ENCODE measurements at regions not wholly inside any gene's neighbourhood (a gene's known extent, or its start where the extent isn't known, plus 50 kb on each side); places are given as distances from the start of the nearest gene placed in this dataset.

- DNase-seq: no peak
- no peaks in the 10 kb centered on the region for H3K27me3 ChIP-seq
- H3K4me1 ChIP-seq: no peaks in the 10 kb centered on the region
- H3K36me3 ChIP-seq: no peaks in the 10 kb centered on the region
- H3K4me3 ChIP-seq (ENCODE audit: low read depth, low read length): no peak overlapping the region
- no peaks in the 10 kb centered on the region for H3K9me3 ChIP-seq
- no peak for TF ChIP-seq CTCF (IDR thresholded peaks at IDR 0.05; ENCODE audit: low read depth, low read length)
Measured at GRCh38 chr2:83565181-83565580, 893.9 kb downstream of the SUCLG1 start.

- Histone ChIP-seq H3K4me3 (ENCODE audit: low read depth, low read length) (no peak overlapping the region), H3K36me3 (no peaks in the 10 kb centered on the region), H3K27me3 (no peaks in the 10 kb centered on the region), H3K4me1 (no peaks in the 10 kb centered on the region), H3K9me3 (no peaks in the 10 kb centered on the region)
- no peak for DNase-seq
- TF ChIP-seq CTCF (IDR thresholded peaks at IDR 0.05; ENCODE audit: low read depth, low read length): no peak
Measured at GRCh38 chr2:83561592-83561991, 897.5 kb downstream of the SUCLG1 start.

GRCh38 chr2:83536556-83536955 is 922.5 kb downstream of the SUCLG1 start:
- no peaks in the 10 kb centered on the region for H3K27me3 ChIP-seq
- no peaks in the 10 kb centered on the region for H3K36me3 ChIP-seq
- H3K9me3 ChIP-seq: no peaks in the 10 kb centered on the region
- TF ChIP-seq CTCF (IDR thresholded peaks at IDR 0.05; ENCODE audit: low read depth, low read length): no peak
- no peak overlapping the region for H3K4me3 ChIP-seq (ENCODE audit: low read depth, low read length)
- no peaks in the 10 kb centered on the region for H3K4me1 ChIP-seq
- DNase-seq: no peak

- H3K36me3 ChIP-seq: no peaks in the 10 kb centered on the region
- no peaks in the 10 kb centered on the region for H3K9me3 ChIP-seq
- no peaks in the 10 kb centered on the region for H3K4me1 ChIP-seq
- no peak for DNase-seq
- no peak overlapping the region for H3K4me3 ChIP-seq (ENCODE audit: low read depth, low read length)
- H3K27me3 ChIP-seq: no peaks in the 10 kb centered on the region
- TF ChIP-seq CTCF (IDR thresholded peaks at IDR 0.05; ENCODE audit: low read depth, low read length): no peak
Measured at GRCh38 chr2:83534416-83534815, 924.7 kb downstream of the SUCLG1 start.

GRCh38 chr2:83531206-83531826 is 927.8 kb downstream of the SUCLG1 start:
- Histone ChIP-seq H3K36me3 (no peaks in the 10 kb centered on the region), H3K27me3 (no peaks in the 10 kb centered on the region), H3K4me1 (no peaks in the 10 kb centered on the region), H3K9me3 (no peaks in the 10 kb centered on the region), H3K4me3 (ENCODE audit: low read depth, low read length) (no peak overlapping the region)
- DNase-seq: no peak
- TF ChIP-seq CTCF (IDR thresholded peaks at IDR 0.05; ENCODE audit: low read depth, low read length): no peak

- H3K4me1 ChIP-seq: no peaks in the 10 kb centered on the region
- no peaks in the 10 kb centered on the region for H3K9me3 ChIP-seq
- no peak for DNase-seq
- TF ChIP-seq CTCF (IDR thresholded peaks at IDR 0.05; ENCODE audit: low read depth, low read length): no peak
- no peaks in the 10 kb centered on the region for H3K27me3 ChIP-seq
- H3K36me3 ChIP-seq: no peaks in the 10 kb centered on the region
- no peak overlapping the region for H3K4me3 ChIP-seq (ENCODE audit: low read depth, low read length)
Measured at GRCh38 chr2:83528767-83529166, 930.3 kb downstream of the SUCLG1 start.
